GM19438 (cell line): ENCODE measurements at regions not wholly inside any gene's neighbourhood (a gene's known extent, or its start where the extent isn't known, plus 50 kb on each side); places are given as distances from the start of the nearest gene placed in this dataset.
"Not testable (repeated sequence)": the region's sequence is repeated elsewhere in the genome, so short reads cannot be mapped to it uniquely, and the experiment has no call there.

Experiments used
- ATAC-seq: cut with Tn5 transposase; IDR thresholded peaks from one replicate; pipeline ENCODE4 v1.9.1; 2021; ENCODE audit warnings: low read depth; ENCODE audit not compliant: unreplicated experiment

DNA sequence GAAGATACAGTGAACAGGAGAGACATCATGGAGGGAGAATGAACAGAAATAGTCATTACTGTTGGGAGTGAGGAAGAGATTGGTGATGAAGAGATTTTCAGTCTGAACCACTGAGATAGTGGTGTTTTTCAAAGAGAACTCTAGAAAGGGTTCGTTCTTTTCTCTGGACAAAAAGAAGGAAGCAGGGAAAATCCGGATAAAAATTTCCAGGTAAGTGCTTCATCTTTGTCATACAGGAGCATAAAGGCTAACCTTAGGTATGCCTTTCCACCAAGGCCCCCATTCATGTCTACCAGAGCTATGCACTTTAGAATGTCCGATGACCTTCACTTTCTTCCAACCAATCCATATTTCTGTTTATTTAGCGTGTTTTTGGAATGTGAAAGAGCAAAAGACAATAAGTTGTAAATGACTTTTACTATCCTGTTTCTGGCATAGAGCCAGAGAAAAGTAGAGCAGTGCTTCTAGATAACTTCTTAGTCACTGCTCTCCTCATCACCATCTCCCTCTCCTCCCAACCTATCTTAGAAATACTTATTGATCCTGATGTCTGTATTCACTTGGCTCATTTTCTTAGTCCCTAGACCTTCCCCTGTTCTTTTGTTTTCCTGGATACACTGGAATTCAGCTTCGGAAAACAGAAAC is 116.5 kb downstream of the TTC6 start:
- no peak for ATAC-seq

DNA sequence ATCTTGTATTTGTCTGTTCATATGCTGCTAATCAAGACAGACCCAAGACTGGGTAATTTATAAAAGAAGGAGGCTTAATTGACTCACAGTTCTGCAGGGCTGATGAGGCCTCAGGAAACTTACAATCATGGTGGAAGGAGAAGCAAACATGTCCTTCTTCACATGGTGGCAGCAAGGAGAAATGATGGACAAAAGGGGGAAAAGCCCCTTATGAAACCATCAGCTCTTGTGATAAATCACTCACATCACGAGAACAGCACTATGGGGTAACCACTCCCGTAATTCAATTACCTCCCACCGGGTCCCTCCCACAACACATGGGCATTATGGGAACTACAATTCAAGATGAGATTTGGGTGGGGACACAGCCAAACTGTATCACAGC is 117.0 kb downstream of the TTC6 start:
- not testable (repeated sequence) for ATAC-seq

GRCh38 chr14:37712976-37713431 is 117.6 kb downstream of the TTC6 start:
- ATAC-seq = no peak

DNA sequence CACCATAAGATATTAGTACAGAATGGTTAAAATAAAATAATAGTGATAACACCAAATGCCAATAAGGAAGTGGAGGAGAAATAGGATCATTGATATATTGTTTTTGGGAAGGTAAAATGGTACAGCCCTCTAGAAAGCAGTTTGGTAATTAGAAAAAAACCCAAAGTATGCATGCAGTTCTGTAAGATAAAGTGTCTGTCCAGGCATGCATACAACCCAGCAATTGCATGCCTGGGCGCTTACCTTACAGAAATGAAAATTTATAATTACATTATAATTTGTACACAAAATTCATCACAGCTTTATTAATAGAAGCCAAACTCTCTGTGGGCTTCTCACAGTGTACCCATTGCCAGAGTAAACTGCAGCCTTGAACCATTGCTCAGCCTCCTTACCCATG is 124.7 kb downstream of the TTC6 start:
- ATAC-seq = no peak

- ATAC-seq = no peak
Observed at GRCh38 chr14:37721976-37722659, 126.7 kb downstream of the TTC6 start.

- no peak for ATAC-seq
Observed at GRCh38 chr14:37723515-37723914, 128.1 kb downstream of the TTC6 start.

GRCh38 chr14:37726708-37727107 is 131.3 kb downstream of the TTC6 start:
- ATAC-seq = no peak

GRCh38 chr14:37729218-37729617 is 133.8 kb downstream of the TTC6 start:
- no peak for ATAC-seq

DNA sequence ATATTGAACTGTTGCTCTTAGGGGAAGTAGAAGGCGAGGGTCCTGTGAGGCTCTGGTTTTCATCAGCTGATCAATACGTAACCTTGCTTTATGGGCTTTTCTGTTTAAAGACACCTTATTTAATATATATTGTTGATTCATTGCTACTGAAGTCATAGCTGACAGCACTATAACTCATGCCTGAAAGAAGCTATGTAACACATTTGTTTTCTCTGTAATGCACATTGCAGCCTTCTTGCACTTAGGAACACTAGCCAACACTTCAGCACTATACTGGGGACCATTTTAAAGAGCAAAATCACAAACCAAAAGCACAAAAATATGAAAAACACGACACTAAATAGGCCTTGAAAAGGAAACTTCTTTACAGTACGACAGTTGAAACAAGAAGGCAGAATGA is 135.7 kb downstream of the TTC6 start:
- ATAC-seq = no peak

- no peak for ATAC-seq
Observed at GRCh38 chr14:37745657-37746056, 150.2 kb downstream of the TTC6 start.

- no peak for ATAC-seq
Observed at GRCh38 chr14:37746140-37746832, 150.9 kb downstream of the TTC6 start.

DNA sequence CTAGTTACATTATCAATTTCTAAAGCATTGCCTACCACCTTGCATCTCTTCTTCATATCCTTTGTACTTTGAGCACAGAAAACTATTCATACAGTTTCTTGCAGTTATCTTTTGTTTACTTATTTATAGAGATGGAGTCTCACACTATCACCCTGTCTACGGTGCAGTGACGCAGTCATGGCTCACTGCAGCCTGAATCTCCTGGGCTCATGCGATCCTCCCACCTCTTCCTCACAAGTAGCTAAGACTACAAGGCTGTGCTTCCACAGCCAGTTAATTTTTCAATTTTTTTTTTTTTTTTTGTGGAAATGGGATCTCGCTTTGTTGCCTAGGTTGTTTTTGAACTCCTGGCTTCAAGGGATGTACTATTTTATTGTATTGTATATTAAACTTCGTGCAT is 158.0 kb downstream of the TTC6 start:
- no peak for ATAC-seq

GRCh38 chr14:37760275-37760674 is 164.8 kb downstream of the TTC6 start:
- not testable (repeated sequence) for ATAC-seq

- ATAC-seq = no peak
Observed at GRCh38 chr14:37763266-37763665, 167.8 kb downstream of the TTC6 start.

- not testable (repeated sequence) for ATAC-seq
Observed at GRCh38 chr14:37772283-37772682, 176.9 kb downstream of the TTC6 start.

- no peak for ATAC-seq
Observed at GRCh38 chr14:37776791-37777499, 181.5 kb downstream of the TTC6 start.

GRCh38 chr14:37778135-37778943 is 182.9 kb downstream of the TTC6 start:
- ATAC-seq = no peak

DNA sequence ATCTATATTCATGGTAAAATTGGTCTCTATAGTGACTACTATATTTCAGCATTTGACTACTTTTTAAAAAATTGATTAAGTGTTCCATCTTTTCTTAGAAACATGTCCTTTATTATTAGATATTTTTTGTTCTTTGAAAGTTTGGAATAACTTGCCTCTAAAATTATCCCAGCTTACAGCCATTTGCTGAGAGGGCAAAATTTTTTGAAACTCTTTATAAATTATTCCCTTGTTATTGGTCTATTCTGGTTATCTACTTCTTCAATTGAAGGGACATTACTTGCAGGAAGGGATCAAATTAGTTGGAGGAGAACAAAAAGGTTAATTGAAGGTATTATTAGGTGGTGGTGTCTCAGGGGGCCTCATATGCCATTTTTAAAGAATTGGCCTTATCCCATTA is 184.1 kb downstream of the TTC6 start:
- ATAC-seq = no peak

DNA sequence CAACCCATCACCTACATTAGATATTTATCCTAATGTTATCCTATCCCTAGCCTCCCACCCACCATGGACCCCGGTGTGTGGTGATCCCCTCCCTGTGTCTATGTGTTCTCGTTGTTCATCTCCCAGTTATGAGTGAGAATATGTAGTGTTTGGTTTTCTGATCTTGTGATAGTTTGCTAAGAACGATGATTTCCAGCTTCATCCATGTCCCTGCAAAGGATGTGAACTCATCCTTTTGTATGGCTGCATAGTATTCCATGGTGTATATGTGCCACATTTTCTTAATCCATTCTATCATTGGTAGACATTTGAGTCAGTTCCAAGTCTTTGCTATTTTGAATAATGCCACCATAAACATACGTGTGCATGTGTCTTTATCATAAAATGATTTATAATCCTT is 185.3 kb downstream of the TTC6 start:
- not testable (repeated sequence) for ATAC-seq

DNA sequence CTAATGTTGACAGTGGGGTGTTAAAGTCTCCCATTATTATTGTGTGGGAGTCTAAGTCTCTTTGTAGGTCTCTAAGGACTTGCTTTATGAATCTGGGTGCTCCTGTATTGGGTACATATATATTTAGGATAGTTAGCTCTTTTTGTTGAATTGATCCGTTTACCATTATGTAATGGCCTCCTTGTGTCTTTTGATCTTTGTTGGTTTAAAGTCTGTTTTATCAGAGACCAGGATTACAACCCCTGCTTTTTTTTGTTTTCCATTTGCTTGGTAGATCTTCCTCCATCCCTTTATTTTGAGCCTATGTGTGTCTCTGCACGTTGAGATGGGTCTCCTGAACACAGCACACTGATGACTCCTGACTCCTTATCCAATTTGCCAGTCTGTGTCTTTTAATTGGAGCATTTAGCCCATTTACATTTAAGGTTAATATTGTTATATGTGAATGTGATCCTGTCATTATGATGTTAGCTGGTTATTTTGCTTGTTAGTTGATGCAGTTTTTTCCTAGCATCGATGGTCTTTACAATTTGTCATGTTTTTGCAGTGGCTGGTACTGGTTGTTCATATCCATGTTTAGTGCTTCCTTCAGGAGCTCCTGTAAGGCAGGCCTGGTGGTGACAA is 188.9 kb downstream of the TTC6 start:
- ATAC-seq = not testable (repeated sequence)
